ENCODE measurements at regions not wholly inside any gene's neighbourhood (a gene's known extent, or its start where the extent isn't known, plus 50 kb on each side); places are given as distances from the start of the nearest gene placed in this dataset.

DNA sequence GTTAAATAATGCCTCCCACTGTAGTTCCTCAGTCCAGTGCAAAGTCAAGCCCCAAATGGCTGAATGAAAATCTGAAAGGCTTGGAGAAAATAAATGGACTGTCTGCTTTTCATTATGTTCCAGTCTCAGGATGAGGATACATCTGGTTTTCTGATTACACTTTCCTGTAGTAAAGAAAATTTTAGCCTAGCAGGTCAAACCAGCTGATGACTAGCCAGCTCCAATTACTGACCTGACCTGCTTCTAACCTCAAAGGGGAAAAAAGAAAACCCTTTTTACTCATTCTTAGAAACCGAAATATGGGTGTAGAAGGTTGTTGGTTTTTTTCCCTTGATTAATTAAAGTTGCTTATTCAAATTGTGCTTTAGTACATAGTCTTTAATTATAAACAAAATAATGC lies 418.4 kb downstream of the EFNB2 start:
- TF ChIP-seq EZH2 (IDR thresholded peaks at IDR 0.05; ENCODE audit: insufficient read depth, poor library complexity, severe bottlenecking) (no peak), EZH2phosphoT487 (IDR thresholded peaks at IDR 0.05; ENCODE audit: insufficient read depth, low read depth) (no peak)
